ENCODE measurements at regions not wholly inside any gene's neighbourhood (a gene's known extent, or its start where the extent isn't known, plus 50 kb on each side); places are given as distances from the start of the nearest gene placed in this dataset.

- peak; percentile 18 for DNase-seq
These were observed 63.1 kb upstream of the UBE3A start for GRCh38 chr15:25501828-25502446.

- no peak for DNase-seq
These were observed 60.0 kb upstream of the UBE3A start for GRCh38 chr15:25498835-25499234.

- no peak for DNase-seq
These were observed 59.1 kb upstream of the UBE3A start for GRCh38 chr15:25497934-25498333.

- DNase-seq, result no peak
These were observed 55.2 kb upstream of the UBE3A start for GRCh38 chr15:25493823-25494526.

- no peak for DNase-seq
These were observed 53.5 kb upstream of the UBE3A start for GRCh38 chr15:25492315-25492714.
